ENCODE measurements at regions not wholly inside any gene's neighbourhood (a gene's known extent, or its start where the extent isn't known, plus 50 kb on each side); places are given as distances from the start of the nearest gene placed in this dataset.
"Not testable (repeated sequence)": the region's sequence is repeated elsewhere in the genome, so short reads cannot be mapped to it uniquely, and the experiment has no call there.

DNA sequence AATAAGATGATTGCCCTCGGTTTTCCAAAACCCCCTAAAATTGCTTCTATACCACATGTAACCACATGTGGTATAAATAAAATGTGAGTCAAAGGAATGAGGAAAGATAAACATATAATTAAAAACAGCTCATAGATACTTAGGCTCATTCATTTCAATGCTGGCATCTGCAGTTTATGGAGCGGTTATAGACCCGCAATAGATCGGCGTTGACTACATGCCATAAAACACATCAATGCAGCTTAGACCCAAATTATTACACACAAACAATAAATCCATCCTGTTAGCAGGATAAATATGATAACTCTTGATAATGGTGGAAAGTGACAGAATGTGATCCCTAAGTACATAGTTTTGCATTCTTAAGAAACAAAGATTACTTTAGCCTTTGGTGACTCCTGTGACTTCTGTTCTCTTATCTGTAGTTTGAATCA is 143.7 kb downstream of the NR2F2 start:
- TF ChIP-seq, protein P1, sequence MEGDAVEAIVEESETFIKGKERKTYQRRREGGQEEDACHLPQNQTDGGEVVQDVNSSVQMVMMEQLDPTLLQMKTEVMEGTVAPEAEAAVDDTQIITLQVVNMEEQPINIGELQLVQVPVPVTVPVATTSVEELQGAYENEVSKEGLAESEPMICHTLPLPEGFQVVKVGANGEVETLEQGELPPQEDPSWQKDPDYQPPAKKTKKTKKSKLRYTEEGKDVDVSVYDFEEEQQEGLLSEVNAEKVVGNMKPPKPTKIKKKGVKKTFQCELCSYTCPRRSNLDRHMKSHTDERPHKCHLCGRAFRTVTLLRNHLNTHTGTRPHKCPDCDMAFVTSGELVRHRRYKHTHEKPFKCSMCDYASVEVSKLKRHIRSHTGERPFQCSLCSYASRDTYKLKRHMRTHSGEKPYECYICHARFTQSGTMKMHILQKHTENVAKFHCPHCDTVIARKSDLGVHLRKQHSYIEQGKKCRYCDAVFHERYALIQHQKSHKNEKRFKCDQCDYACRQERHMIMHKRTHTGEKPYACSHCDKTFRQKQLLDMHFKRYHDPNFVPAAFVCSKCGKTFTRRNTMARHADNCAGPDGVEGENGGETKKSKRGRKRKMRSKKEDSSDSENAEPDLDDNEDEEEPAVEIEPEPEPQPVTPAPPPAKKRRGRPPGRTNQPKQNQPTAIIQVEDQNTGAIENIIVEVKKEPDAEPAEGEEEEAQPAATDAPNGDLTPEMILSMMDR (IDR thresholded peaks at IDR 0.05; ENCODE audit: low read depth, low read length, missing control alignments): no peak
- H3K4me3 ChIP-seq (replicated peaks; ENCODE audit: low read depth, low read length): no peak overlapping the region
- DNase-seq (ENCODE audit: extremely low read depth, low read depth): peak; percentile 15

DNA sequence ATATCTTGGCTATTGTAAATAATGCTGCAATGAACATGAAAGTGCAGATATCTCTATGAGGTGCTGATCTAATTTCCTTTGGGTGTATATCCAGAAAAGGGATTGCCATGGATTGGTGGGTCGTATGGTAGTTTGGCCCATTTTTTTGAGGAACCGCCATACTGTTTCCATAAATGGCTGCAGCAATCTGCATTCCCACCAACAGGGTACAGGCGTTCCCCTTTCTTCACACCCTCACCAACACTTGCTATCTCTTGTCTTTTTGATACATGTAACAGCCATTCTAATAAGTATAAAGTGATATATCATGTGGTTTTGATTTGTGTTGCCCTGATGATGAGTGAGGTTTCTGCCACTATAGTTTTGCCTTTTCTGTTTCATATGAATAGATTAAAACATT is 146.7 kb downstream of the NR2F2 start:
- no peak for DNase-seq (ENCODE audit: extremely low read depth, low read depth)
- H3K4me3 ChIP-seq (replicated peaks; ENCODE audit: low read depth, low read length): no peak overlapping the region
- TF ChIP-seq, protein P1 (IDR thresholded peaks at IDR 0.05; ENCODE audit: low read depth, low read length, missing control alignments): no peak

DNA sequence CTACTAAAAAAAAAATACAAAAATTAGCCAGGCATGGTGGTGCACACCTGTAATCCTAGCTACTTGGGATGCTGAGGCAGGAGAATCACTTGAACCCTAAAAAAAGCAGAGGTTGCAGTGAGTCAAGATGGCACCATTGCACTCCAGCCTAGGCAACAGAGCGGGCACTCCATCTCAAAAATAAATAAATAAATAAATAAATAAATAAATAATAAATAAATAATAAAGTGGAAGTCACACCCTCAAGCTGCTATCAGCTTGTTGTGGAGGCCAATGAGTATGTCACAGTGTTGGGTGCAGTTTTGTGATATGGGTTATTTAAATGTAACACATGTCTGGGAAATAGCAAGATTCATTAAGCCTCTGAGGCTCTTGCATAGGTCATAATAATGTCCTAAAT is 153.9 kb downstream of the NR2F2 start:
- not testable (repeated sequence) for DNase-seq (ENCODE audit: extremely low read depth, low read depth)

DNA sequence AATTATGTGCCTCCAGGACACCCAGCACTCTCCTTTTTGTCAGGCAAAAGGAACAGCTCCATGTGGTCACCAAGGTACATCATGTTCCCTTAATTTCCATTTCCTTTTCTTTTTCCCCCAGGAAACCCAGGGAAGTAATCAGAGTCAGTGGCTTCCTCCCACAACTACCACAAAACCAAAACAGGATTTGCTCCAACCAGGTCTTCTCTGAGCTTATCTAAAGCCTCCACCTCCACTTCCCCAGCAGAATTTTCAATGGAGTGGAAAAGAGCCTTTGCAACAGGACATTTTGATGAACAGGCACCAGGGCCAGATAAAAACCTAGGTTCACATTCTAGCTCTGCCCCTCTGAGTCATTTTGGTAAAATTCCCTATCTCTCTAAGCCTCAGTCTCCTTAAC is 154.3 kb downstream of the NR2F2 start:
- no peak overlapping the region for H3K4me3 ChIP-seq (replicated peaks; ENCODE audit: low read depth, low read length)
- TF ChIP-seq, protein P1 (IDR thresholded peaks at IDR 0.05; ENCODE audit: low read depth, low read length, missing control alignments): no peak
- DNase-seq (ENCODE audit: extremely low read depth, low read depth): no peak

More for the DNA sequence above, 153.9 kb downstream of the NR2F2 start:
- H3K4me3 ChIP-seq (replicated peaks; ENCODE audit: low read depth, low read length): not testable (repeated sequence)

DNA sequence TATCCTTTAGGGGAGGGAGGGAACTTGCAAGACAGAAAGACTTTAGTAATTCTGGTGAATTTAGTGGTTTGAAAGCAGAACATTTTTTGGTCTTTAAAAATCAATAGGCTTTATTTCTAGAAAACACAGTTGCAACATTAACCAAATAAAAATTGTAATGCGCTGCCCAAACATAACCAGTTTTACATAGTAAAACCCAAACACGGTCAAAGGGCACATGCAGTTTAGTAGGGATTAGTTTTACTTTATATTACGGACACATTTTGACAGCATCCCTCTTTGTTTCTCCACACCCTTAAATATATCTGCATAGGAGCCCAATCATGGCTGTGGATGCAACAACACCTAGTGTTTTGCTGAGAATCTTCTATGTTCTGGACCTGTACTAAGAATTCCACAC is 156.7 kb downstream of the NR2F2 start:
- no peak for DNase-seq (ENCODE audit: extremely low read depth, low read depth)
- TF ChIP-seq, protein P1 (IDR thresholded peaks at IDR 0.05; ENCODE audit: low read depth, low read length, missing control alignments): no peak
- H3K4me3 ChIP-seq (replicated peaks; ENCODE audit: low read depth, low read length): no peak overlapping the region

DNA sequence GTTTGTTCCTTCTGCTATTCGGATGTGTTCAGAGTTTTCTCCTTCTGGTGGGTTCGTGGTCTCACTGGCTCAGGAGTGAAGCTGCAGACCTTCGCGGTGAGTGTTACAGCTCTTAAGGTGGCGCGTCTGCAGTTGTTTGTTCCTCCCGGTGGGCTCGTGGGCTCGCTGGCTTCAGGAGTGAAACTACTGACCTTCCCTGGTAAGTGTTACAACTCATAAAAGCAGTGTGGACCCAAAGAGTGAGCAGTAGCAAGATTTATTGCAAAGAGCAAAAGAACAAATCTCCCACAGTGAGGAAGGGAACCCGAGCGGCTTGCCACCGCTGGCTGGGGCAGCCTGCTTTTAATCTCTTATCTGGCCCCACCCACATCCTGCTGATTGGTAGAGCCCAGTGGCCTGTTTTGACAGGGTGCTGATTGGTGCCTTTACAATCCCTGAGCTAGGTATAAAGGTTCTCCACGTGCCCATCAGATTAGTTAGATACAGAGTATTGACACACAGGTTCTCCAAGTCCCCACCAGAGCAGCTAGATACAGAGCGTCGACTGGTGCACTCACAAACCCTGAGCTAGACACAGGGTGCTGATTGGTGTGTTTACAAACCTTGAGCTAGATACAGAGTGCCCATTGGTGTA is 160.7 kb downstream of the NR2F2 start:
- DNase-seq (ENCODE audit: extremely low read depth, low read depth); H3K4me3 ChIP-seq (replicated peaks; ENCODE audit: low read depth, low read length): not testable (repeated sequence)

DNA sequence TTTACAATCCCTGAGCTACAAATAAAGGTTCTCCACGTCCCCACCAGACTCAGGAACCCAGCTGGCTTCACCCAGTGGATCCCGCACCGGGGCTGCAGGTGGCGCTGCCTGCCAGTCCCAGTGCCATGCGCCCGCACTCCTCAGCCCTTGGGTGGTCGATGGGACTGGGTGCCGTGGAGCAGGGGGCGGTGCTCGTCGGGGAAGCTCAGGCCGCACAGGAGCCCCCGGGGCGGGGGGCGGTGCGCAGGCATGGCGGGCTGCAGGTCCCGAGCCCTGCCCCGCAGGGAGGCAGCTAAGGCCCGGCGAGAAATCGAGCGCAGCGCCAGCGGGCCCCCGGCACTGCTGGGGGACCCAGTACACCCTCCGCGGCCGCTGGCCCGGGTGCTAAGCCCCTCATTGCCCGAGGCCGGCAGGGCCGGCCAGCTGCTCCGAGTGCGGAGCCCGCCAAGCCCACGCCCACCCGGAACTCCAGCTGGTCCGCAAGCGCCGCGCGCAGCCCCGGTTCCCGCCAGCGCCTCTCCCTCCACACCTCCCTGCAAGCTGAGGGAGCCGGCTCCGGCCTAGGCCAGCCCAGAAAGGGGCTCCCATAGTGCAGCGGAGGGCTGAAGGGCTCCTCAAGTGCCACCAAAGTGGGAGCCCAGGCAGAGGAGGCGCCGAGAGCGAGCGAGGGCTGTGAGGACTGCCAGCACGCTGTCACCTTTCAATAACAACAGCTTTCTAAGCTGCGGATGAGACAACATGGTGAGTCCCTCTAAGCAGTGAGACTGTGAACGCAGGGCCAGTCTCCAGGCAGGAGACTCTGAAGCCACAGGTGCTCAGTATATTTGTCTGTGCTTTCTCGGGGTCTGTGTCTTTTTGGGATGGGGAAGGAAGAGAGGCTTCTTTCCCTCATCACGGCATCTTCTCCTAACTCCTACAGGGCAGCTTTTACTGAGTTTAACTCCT is 161.5 kb downstream of the NR2F2 start:
- not testable (repeated sequence) for H3K4me3 ChIP-seq (replicated peaks; ENCODE audit: low read depth, low read length)

DNA sequence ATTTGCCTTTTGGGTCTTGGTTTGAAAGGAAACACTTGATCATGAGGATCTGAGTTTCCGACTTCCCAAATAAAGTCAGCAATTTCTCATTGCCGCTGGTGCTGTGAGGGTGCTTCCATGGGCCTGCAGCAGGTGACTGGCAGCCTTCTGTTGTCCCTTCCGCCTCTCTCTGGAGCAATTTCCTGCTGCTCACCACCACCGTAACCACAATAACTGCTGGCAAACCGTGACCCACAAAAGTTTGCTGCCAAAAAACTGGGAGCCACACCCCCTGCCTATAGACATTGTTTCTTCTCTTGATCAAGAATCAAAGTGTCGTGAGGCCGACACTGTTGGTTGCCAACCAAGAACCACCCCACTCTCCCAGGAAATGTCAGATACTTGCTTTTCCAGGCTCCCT is 164.0 kb downstream of the NR2F2 start:
- DNase-seq (ENCODE audit: extremely low read depth, low read depth): no peak
- H3K4me3 ChIP-seq (replicated peaks; ENCODE audit: low read depth, low read length): no peak overlapping the region
- TF ChIP-seq, protein P1 (IDR thresholded peaks at IDR 0.05; ENCODE audit: low read depth, low read length, missing control alignments): no peak

More for the DNA sequence above, 161.5 kb downstream of the NR2F2 start:
- DNase-seq (ENCODE audit: extremely low read depth, low read depth): not testable (repeated sequence)

Measured in HFF-Myc (cell line).